Breast epithelium (tissue), 3 donors: ENCODE measurements at regions not wholly inside any gene's neighbourhood (a gene's known extent, or its start where the extent isn't known, plus 50 kb on each side); places are given as distances from the start of the nearest gene placed in this dataset.

Experiments
- POLR2A ChIP-seq: fragments of 450-650 bp; IDR thresholded peaks from one replicate; pipeline ENCODE4 v1.6.1; 2016; ENCODE audit warnings: antibody characterized with exemption, mild to moderate bottlenecking, moderate library complexity
- POLR2AphosphoS5 ChIP-seq, 3 donors: sonication (generic); formaldehyde crosslinking; IDR thresholded peaks; one replicate each; pipeline ENCODE4 v1.6.1; 2017; ENCODE audit warnings: antibody characterized with exemption in 3 of 3
- TF ChIP-seq, protein P1 (sequence below), 3 donors: fragments of 450-650 bp; IDR thresholded peaks; one replicate each; pipeline ENCODE4 v1.5.1; 2016 to 2017; ENCODE audit warnings: antibody characterized with exemption in 3 of 3, mild to moderate bottlenecking in 3 of 3, moderate library complexity in 3 of 3

DNA sequence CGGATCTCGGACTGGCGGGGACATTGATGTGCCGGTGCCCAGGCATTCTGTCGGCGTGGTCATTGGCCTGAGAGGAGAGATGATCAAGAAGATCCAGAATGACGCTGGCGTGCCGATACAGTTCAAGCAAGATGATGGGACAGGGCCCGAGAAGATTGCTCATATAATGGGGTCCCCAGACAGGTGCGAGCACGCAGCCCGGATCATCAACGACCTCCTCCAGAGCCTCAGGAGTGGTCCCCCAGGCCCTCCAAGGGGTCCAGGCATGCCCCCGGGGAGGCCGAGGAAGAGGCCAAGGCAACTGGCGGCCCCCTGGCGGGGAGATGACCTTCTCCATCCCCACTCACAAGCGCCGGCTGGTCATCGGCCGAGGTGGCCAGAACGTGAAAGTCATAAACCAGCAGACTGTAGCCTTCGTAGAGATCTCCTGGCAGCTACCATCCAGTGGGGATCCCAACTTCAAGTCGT, 106.5 kb upstream of the MTAP start:
- TF ChIP-seq POLR2A, result no peak
- TF ChIP-seq, protein P1, sequence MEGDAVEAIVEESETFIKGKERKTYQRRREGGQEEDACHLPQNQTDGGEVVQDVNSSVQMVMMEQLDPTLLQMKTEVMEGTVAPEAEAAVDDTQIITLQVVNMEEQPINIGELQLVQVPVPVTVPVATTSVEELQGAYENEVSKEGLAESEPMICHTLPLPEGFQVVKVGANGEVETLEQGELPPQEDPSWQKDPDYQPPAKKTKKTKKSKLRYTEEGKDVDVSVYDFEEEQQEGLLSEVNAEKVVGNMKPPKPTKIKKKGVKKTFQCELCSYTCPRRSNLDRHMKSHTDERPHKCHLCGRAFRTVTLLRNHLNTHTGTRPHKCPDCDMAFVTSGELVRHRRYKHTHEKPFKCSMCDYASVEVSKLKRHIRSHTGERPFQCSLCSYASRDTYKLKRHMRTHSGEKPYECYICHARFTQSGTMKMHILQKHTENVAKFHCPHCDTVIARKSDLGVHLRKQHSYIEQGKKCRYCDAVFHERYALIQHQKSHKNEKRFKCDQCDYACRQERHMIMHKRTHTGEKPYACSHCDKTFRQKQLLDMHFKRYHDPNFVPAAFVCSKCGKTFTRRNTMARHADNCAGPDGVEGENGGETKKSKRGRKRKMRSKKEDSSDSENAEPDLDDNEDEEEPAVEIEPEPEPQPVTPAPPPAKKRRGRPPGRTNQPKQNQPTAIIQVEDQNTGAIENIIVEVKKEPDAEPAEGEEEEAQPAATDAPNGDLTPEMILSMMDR (IDR thresholded peaks at IDR 0.05), result no peak
- no peak for TF ChIP-seq POLR2AphosphoS5 (IDR thresholded peaks at IDR 0.05)
